H1 (cell line): ENCODE measurements at regions not wholly inside any gene's neighbourhood (a gene's known extent, or its start where the extent isn't known, plus 50 kb on each side); places are given as distances from the start of the nearest gene placed in this dataset.
"Not testable (repeated sequence)": the region's sequence is repeated elsewhere in the genome, so short reads cannot be mapped to it uniquely, and the experiment has no call there.

Source experiments
- CBX8 ChIP-seq: fragments of 300-800, 300-1000 bp; sonication (generic); IDR thresholded peaks from 2 replicates; pipeline ENCODE4 v1.7.1; 2016; ENCODE audit warnings: low read depth, low read length, borderline replicate concordance
- CEBPB ChIP-seq: IDR thresholded peaks from 2 replicates; pipeline ENCODE4 v1.6.1; 2012; ENCODE audit warnings: low read depth, low read length
- CTCF ChIP-seq, 3 experiments: IDR thresholded peaks; 1 replicate in 2 of 3; 2 replicates in 1 of 3; pipeline versions ENCODE4 v1.5.1 to v1.6.1; 2011; ENCODE audit warnings: low read length in 3 of 3, mild to moderate bottlenecking in 3 of 3, inconsistent platforms in 2 of 3, low read depth in 1 of 3, moderate library complexity in 1 of 3; ENCODE audit not compliant: insufficient read depth in 1 of 3; ENCODE audit errors: control extremely low read depth in 1 of 3
- EZH2 ChIP-seq: fragments of 200-600 bp; sonication (generic); IDR thresholded peaks from 2 replicates; pipeline ENCODE4 v1.7.1; 2012; ENCODE audit warnings: low read depth, mild to moderate bottlenecking, moderate library complexity, low read length, inconsistent platforms; ENCODE audit not compliant: severe bottlenecking
- FOSL1 ChIP-seq: IDR thresholded peaks from 2 replicates; pipeline ENCODE4 v1.6.1; 2011; ENCODE audit warnings: mild to moderate bottlenecking, low read depth, low read length, moderate library complexity; ENCODE audit not compliant: insufficient read depth
- JUND ChIP-seq: IDR thresholded peaks from 2 replicates; pipeline ENCODE4 v1.6.1; 2011; ENCODE audit warnings: mild to moderate bottlenecking, improper control_type of control experiment, low read length
- KDM5A ChIP-seq: fragments of 200-600 bp; IDR thresholded peaks from 2 replicates; pipeline ENCODE4 v1.7.1; 2012; ENCODE audit warnings: mild to moderate bottlenecking, low read length, inconsistent platforms, mixed read lengths
- NRF1 ChIP-seq: IDR thresholded peaks from 2 replicates; pipeline ENCODE4 v1.6.1; 2011; ENCODE audit warnings: mild to moderate bottlenecking, low read depth, low read length, improper control_type of control experiment
- POLR2A ChIP-seq, 2 experiments: IDR thresholded peaks; 1 replicate in 1 of 2; 2 replicates in 1 of 2; pipeline ENCODE4 v1.6.1; 2011; ENCODE audit warnings: low read depth in 2 of 2, low read length in 2 of 2, mild to moderate bottlenecking in 2 of 2; ENCODE audit errors: control extremely low read depth in 1 of 2
- RFX5 ChIP-seq: IDR thresholded peaks from 2 replicates; pipeline ENCODE4 v1.6.1; 2011; ENCODE audit warnings: low read depth, low read length, improper control_type of control experiment, borderline replicate concordance
- SP1 ChIP-seq: IDR thresholded peaks from 2 replicates; pipeline ENCODE4 v1.6.1; 2011; ENCODE audit warnings: low read depth, low read length
- TAF7 ChIP-seq: optimal IDR thresholded peaks from 2 replicates; pipeline ENCODE3; 2011; ENCODE audit warnings: low read depth, mild to moderate bottlenecking, inconsistent platforms, low read length, moderate library complexity, borderline replicate concordance
- TEAD4 ChIP-seq: IDR thresholded peaks from 2 replicates; pipeline ENCODE4 v1.6.1; 2012; ENCODE audit warnings: low read depth, low read length, inconsistent platforms, mixed read lengths
- ZNF274 ChIP-seq: IDR thresholded peaks from 2 replicates; pipeline ENCODE4 v1.7.0; 2012; ENCODE audit warnings: low read length, borderline replicate concordance; ENCODE audit errors: extremely low read depth

DNA sequence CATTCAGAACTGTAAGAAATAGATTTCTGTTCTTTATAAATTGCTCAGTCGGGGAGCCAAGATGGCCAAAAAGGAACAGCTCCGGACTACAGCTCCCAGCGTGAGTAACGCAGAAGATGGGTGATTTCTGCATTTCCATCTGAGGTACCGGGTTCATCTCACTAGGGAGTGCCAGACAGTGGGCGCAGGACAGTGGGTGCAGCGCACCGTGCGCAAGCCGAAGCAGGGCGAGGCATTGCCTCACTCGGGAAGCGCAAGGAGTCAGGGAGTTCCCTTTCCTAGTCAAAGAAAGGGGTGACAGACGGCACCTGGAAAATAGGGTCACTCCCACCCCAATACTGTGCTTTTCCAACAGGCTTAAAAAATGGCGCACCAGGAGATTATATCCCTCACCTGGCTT lies 110.5 kb upstream of the CYLC1 start:
- TF ChIP-seq FOSL1; CTCF (IDR thresholded peaks at IDR 0.05; ENCODE audit: control extremely low read depth in 1 of 3, insufficient read depth in 1 of 3, low read depth in 1 of 3, low read length in 3 of 3); EZH2; TAF7; CBX8; RFX5; JUND; ZNF274; NRF1; POLR2A (IDR thresholded peaks at IDR 0.05; ENCODE audit: control extremely low read depth in 1 of 2, low read depth in 2 of 2, low read length in 2 of 2); CEBPB; KDM5A; TEAD4; SP1: not testable (repeated sequence)
